ENCODE measurements at regions not wholly inside any gene's neighbourhood (a gene's known extent, or its start where the extent isn't known, plus 50 kb on each side); places are given as distances from the start of the nearest gene placed in this dataset.
"Not testable (repeated sequence)": the region's sequence is repeated elsewhere in the genome, so short reads cannot be mapped to it uniquely, and the experiment has no call there.

GRCh38 chr2:235220331-235220730 is 268.5 kb downstream of the SH3BP4 start:
- Histone ChIP-seq H3K9me3 (no peaks in the 10 kb centered on the region; the same call in 1 of the 2 replicates), H3K27me3 (no peaks in the 10 kb centered on the region), H3K36me3 (no peaks in the 10 kb centered on the region), H3K4me3 (no peak overlapping the region)
- DNase-seq = no peak

GRCh38 chr2:235223011-235223410 is 270.8 kb upstream of the AGAP1 start:
- Histone ChIP-seq H3K4me3 (no peak overlapping the region), H3K9me3 (no peaks in the 10 kb centered on the region; the same call in 1 of the 2 replicates), H3K36me3 (no peaks in the 10 kb centered on the region), H3K27me3 (no peaks in the 10 kb centered on the region)
- no peak for DNase-seq

- no peaks in the 10 kb centered on the region for H3K27me3 ChIP-seq
- no peaks in the 10 kb centered on the region; the same call in 1 of the 2 replicates for H3K9me3 ChIP-seq
- no peak overlapping the region for H3K4me3 ChIP-seq
- no peak for DNase-seq
- H3K36me3 ChIP-seq = no peaks in the 10 kb centered on the region
Observed at GRCh38 chr2:235224410-235224809, 269.4 kb upstream of the AGAP1 start.

GRCh38 chr2:235225261-235225660 is 268.6 kb upstream of the AGAP1 start:
- Histone ChIP-seq H3K4me3 (no peak overlapping the region), H3K9me3 (no peaks in the 10 kb centered on the region; the same call in 1 of the 2 replicates), H3K36me3 (no peaks in the 10 kb centered on the region), H3K27me3 (no peaks in the 10 kb centered on the region)
- no peak for DNase-seq

GRCh38 chr2:235227590-235227989 is 266.3 kb upstream of the AGAP1 start:
- DNase-seq = no peak
- no peaks in the 10 kb centered on the region for H3K36me3 ChIP-seq
- no peaks in the 10 kb centered on the region; the same call in 1 of the 2 replicates for H3K9me3 ChIP-seq
- no peaks in the 10 kb centered on the region for H3K27me3 ChIP-seq
- H3K4me3 ChIP-seq = no peak overlapping the region

- not testable (repeated sequence) for H3K9me3 ChIP-seq, DNase-seq, H3K4me3 ChIP-seq, H3K36me3 ChIP-seq, H3K27me3 ChIP-seq
Observed at GRCh38 chr2:235228422-235228821, 265.4 kb upstream of the AGAP1 start.

GRCh38 chr2:235229236-235229635 is 264.6 kb upstream of the AGAP1 start:
- DNase-seq = no peak
- H3K27me3 ChIP-seq = no peaks in the 10 kb centered on the region
- no peak overlapping the region for H3K4me3 ChIP-seq
- no peaks in the 10 kb centered on the region for H3K36me3 ChIP-seq
- no peaks in the 10 kb centered on the region for H3K9me3 ChIP-seq

GRCh38 chr2:235230821-235231601 is 262.8 kb upstream of the AGAP1 start:
- Histone ChIP-seq H3K4me3 (no peak overlapping the region), H3K36me3 (no peaks in the 10 kb centered on the region), H3K9me3 (no peaks in the 10 kb centered on the region), H3K27me3 (no peaks in the 10 kb centered on the region)
- DNase-seq = no peak

- no peak for DNase-seq
- Histone ChIP-seq H3K36me3 (no peaks in the 10 kb centered on the region), H3K9me3 (no peaks in the 10 kb centered on the region), H3K27me3 (no peaks in the 10 kb centered on the region), H3K4me3 (no peak overlapping the region)
Observed at GRCh38 chr2:235232449-235233433, 261.1 kb upstream of the AGAP1 start.

GRCh38 chr2:235234736-235235135 is 259.1 kb upstream of the AGAP1 start:
- no peak for DNase-seq
- Histone ChIP-seq H3K27me3 (no peaks in the 10 kb centered on the region), H3K9me3 (no peaks in the 10 kb centered on the region), H3K4me3 (no peak overlapping the region), H3K36me3 (no peaks in the 10 kb centered on the region)

GRCh38 chr2:235235977-235236767 is 257.7 kb upstream of the AGAP1 start:
- Histone ChIP-seq H3K27me3 (no peaks in the 10 kb centered on the region), H3K4me3 (no peak overlapping the region), H3K36me3 (no peaks in the 10 kb centered on the region), H3K9me3 (no peaks in the 10 kb centered on the region)
- no peak for DNase-seq

- no peaks in the 10 kb centered on the region for H3K27me3 ChIP-seq
- H3K36me3 ChIP-seq = no peaks in the 10 kb centered on the region
- no peaks in the 10 kb centered on the region for H3K9me3 ChIP-seq
- DNase-seq = peak; percentile 98
- H3K4me3 ChIP-seq = no peak overlapping the region
Observed at GRCh38 chr2:235238537-235238936, 255.3 kb upstream of the AGAP1 start.

GRCh38 chr2:235240574-235240973 is 253.3 kb upstream of the AGAP1 start:
- Histone ChIP-seq H3K36me3 (no peaks in the 10 kb centered on the region), H3K9me3 (no peaks in the 10 kb centered on the region), H3K27me3 (no peaks in the 10 kb centered on the region), H3K4me3 (no peak overlapping the region)
- DNase-seq = no peak

GRCh38 chr2:235244255-235245220 is 249.3 kb upstream of the AGAP1 start:
- Histone ChIP-seq H3K27me3 (no peaks in the 10 kb centered on the region), H3K9me3 (no peaks in the 10 kb centered on the region), H3K4me3 (no peak overlapping the region), H3K36me3 (no peaks in the 10 kb centered on the region)
- DNase-seq = no peak

- no peak for DNase-seq
- Histone ChIP-seq H3K27me3 (no peaks in the 10 kb centered on the region), H3K4me3 (no peak overlapping the region), H3K36me3 (no peaks in the 10 kb centered on the region), H3K9me3 (no peaks in the 10 kb centered on the region)
Observed at GRCh38 chr2:235247001-235247400, 246.8 kb upstream of the AGAP1 start.

- DNase-seq = no peak
- no peak overlapping the region for H3K4me3 ChIP-seq
- no peaks in the 10 kb centered on the region for H3K27me3 ChIP-seq
- no peaks in the 10 kb centered on the region for H3K36me3 ChIP-seq
- H3K9me3 ChIP-seq = no peaks in the 10 kb centered on the region
Observed at GRCh38 chr2:235255693-235256092, 238.2 kb upstream of the AGAP1 start.

Measured in MG63 (cell line).